ENCODE measurements at regions not wholly inside any gene's neighbourhood (a gene's known extent, or its start where the extent isn't known, plus 50 kb on each side); places are given as distances from the start of the nearest gene placed in this dataset.
A peak's percentile ranks its signal among the peaks of the same experiment; 100 is the strongest.

GRCh38 chr6:21741221-21742109, 147.9 kb downstream of the SOX4 start:
- Mint-ChIP-seq H3K4me3 (no peak overlapping the region), H3K36me3 (ENCODE audit: low read depth) (no peaks in the 10 kb centered on the region), H3K4me1 (no peaks in the 10 kb centered on the region), H3K9me3 (no peaks in the 10 kb centered on the region), H3K27ac (no peak overlapping the region), H3K27me3 (peaks cover 3% of the 10 kb centered on the region)
- no peak for DNase-seq
- intact Hi-C loops (cut with micrococcal nuclease) = no loop called here

DNA sequence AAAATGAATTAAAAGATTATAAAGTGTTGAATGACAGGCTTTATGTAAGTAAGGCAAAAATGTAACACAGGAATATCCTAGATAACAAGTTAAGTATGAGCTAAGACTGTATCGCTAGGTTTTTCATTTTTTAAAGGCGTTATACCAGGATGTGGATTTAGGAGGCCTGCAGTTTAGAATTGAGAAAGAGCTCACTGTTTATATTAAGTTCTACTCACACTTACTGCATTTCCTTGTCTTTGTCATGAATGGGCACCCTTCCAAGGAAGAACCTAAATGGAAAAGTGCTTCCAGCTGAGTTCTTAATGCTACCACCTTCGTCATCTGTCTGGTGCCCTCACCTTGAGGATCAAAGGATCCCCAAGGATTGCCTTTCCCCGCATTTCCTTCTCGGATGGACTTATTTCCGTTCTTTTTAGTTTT, 148.7 kb downstream of the SOX4 start:
- Mint-ChIP-seq H3K9me3 (no peaks in the 10 kb centered on the region), H3K4me1 (no peaks in the 10 kb centered on the region), H3K27ac (no peak overlapping the region), H3K36me3 (ENCODE audit: low read depth) (no peaks in the 10 kb centered on the region), H3K27me3 (peaks cover 3% of the 10 kb centered on the region), H3K4me3 (no peak overlapping the region)
- DNase-seq = no peak
- intact Hi-C loops (cut with micrococcal nuclease) = no loop called here

DNA sequence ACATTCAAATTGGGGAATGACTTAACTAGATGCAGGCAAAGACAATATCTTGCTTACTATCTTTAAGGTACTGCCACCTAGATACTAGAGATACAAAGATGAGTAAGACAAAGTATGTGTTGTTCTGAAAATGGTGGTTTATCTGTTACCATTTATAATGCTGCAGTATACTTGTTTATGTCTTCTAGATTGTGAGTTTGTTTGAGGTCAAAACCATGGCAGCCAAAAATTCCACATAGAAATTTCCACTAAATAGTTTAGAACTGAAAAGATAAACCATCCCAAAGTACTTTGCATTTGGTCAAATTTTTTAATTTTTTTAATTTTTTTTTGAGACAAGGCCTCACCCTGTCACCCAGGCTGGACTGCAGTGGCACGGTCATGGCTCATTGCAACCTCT, 150.8 kb downstream of the SOX4 start:
- Mint-ChIP-seq H3K9me3 (no peaks in the 10 kb centered on the region), H3K4me3 (no peak overlapping the region), H3K4me1 (no peaks in the 10 kb centered on the region), H3K27me3 (peaks cover 4% of the 10 kb centered on the region), H3K36me3 (ENCODE audit: low read depth) (no peaks in the 10 kb centered on the region), H3K27ac (no peak overlapping the region)
- DNase-seq = no peak
- intact Hi-C loops (cut with micrococcal nuclease) = no loop called here

GRCh38 chr6:21745543-21746337, 152.2 kb downstream of the SOX4 start:
- intact Hi-C loops (cut with micrococcal nuclease) = no loop called here
- no peaks in the 10 kb centered on the region for H3K36me3 Mint-ChIP-seq (ENCODE audit: low read depth)

DNA sequence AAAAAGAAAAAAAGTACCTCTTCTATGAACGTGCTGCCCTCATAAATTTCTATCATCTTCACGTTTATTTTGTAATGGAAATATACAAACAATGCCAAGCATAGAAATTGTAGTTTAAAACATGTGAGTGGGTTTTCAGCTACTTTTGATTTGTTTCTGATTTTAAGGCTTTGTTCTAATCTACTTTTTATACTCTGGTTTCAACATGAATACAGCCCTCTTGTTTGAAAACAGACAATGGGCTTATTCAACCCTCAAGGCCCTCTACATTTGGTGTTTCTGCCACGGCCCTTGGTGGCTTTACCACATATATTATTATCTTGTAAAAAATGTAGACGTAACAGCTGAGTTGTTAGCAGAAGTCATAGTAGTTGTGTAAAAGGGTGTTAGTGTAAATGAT, 153.9 kb downstream of the SOX4 start:
- peaks cover 1% of the 10 kb centered on the region for H3K27me3 Mint-ChIP-seq
- H3K36me3 Mint-ChIP-seq (ENCODE audit: low read depth) = no peaks in the 10 kb centered on the region
- H3K27ac Mint-ChIP-seq = no peak overlapping the region
- H3K4me3 Mint-ChIP-seq = no peak overlapping the region
- H3K9me3 Mint-ChIP-seq = no peaks in the 10 kb centered on the region
- peaks cover 2% of the 10 kb centered on the region for H3K4me1 Mint-ChIP-seq
- DNase-seq = no peak
- intact Hi-C loops (cut with micrococcal nuclease) = no loop called here

More at GRCh38 chr6:21745543-21746337, 152.2 kb downstream of the SOX4 start:
- Mint-ChIP-seq H3K4me3 (no peak overlapping the region), H3K27ac (no peak overlapping the region), H3K9me3 (no peaks in the 10 kb centered on the region), H3K4me1 (no peaks in the 10 kb centered on the region), H3K27me3 (peaks cover 1% of the 10 kb centered on the region)
- no peak for DNase-seq

DNA sequence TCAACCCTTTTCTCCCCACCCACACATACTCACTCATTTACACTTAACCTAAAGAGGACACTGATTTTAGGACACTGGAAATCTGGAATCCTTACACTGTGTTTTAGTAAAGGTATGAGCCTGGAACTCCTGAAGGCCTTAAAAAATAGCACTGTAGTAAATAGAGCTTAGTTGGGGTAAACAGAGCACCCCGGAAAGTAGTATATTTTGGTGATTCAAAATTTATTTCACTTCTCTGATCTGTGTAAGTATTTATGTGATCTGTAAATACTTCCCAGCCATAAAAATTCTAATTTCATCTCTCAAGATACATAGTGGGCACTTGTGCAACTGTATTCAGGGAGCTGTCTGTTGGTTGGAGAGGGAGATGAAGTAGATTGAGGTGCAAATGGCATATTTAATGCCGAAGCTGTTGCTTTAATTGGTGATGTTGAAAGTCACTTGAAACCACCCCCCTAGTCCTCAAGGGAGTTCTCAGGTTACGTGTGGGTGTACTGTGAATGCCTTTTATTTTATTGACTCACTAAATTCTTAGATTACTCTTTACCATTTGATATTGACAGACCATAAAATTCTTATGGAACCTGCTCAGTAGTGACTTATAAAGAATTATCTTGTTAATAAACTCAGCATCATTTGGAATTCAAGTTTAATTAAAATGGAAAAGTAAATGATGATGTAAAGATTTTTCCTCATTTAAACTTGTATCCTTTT, 154.9 kb downstream of the SOX4 start:
- no peak overlapping the region for H3K27ac Mint-ChIP-seq
- intact Hi-C loops (cut with micrococcal nuclease) = no loop called here
- no peak overlapping the region for H3K4me3 Mint-ChIP-seq
- H3K9me3 Mint-ChIP-seq = no peaks in the 10 kb centered on the region
- peaks cover 2% of the 10 kb centered on the region for H3K4me1 Mint-ChIP-seq
- peaks cover 1% of the 10 kb centered on the region for H3K27me3 Mint-ChIP-seq
- no peak for DNase-seq
- no peaks in the 10 kb centered on the region for H3K36me3 Mint-ChIP-seq (ENCODE audit: low read depth)

DNA sequence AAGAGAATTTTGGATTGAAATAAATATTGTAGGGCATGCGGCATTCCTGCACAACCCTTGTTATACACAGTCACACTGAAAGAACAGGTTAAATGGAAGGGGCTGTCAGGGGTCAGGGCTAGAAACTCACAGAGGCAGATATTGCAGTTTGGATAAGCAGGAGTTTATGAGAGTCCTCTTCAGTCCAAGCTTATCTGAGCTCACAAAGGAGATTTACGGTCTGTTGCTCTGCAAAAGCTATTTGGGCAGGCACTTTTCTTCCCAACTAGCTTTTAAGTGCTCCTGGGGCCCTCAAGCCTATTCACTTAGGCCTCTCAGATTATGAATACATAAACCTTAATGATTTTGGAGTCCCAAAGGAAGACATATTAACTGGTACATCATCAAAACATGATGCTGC, 156.2 kb downstream of the SOX4 start:
- Mint-ChIP-seq H3K27ac (no peak overlapping the region), H3K9me3 (no peaks in the 10 kb centered on the region), H3K36me3 (ENCODE audit: low read depth) (no peaks in the 10 kb centered on the region), H3K4me3 (no peak overlapping the region), H3K27me3 (peaks cover 1% of the 10 kb centered on the region), H3K4me1 (peaks cover 2% of the 10 kb centered on the region)
- intact Hi-C loops (cut with micrococcal nuclease) = loop anchor here (10.0 kb wide), 1 partner anchor 155 kb away; the partner anchor contains the start of gene SOX4
- no peak for DNase-seq

GRCh38 chr6:21750575-21750974, 157.0 kb downstream of the SOX4 start:
- Mint-ChIP-seq H3K4me3 (no peak overlapping the region), H3K27me3 (peaks cover 1% of the 10 kb centered on the region), H3K4me1 (peaks cover 2% of the 10 kb centered on the region), H3K36me3 (ENCODE audit: low read depth) (no peaks in the 10 kb centered on the region), H3K27ac (no peak overlapping the region), H3K9me3 (no peaks in the 10 kb centered on the region)
- DNase-seq = no peak
- intact Hi-C loops (cut with micrococcal nuclease) = loop anchor here (10.0 kb wide), 1 partner anchor 156 kb away; the partner anchor contains the start of gene SOX4

- Mint-ChIP-seq H3K4me1 (peaks cover 2% of the 10 kb centered on the region), H3K9me3 (no peaks in the 10 kb centered on the region), H3K36me3 (ENCODE audit: low read depth) (no peaks in the 10 kb centered on the region), H3K27me3 (peaks cover 1% of the 10 kb centered on the region), H3K4me3 (no peak overlapping the region), H3K27ac (no peak overlapping the region)
- intact Hi-C loops (cut with micrococcal nuclease) = loop anchor here (10.0 kb wide), 1 partner anchor 157 kb away; the partner anchor contains the start of gene SOX4
- DNase-seq = no peak
Observed at GRCh38 chr6:21751608-21752007, 158.1 kb downstream of the SOX4 start.

GRCh38 chr6:21752054-21752811, 158.7 kb downstream of the SOX4 start:
- Mint-ChIP-seq H3K4me3 (no peak overlapping the region), H3K4me1 (peaks cover 2% of the 10 kb centered on the region), H3K9me3 (no peaks in the 10 kb centered on the region), H3K27me3 (peaks cover 1% of the 10 kb centered on the region), H3K36me3 (ENCODE audit: low read depth) (no peaks in the 10 kb centered on the region), H3K27ac (peak overlapping the region; percentile 67)
- no peak for DNase-seq
- intact Hi-C loops (cut with micrococcal nuclease) = loop anchor here (10.0 kb wide), 1 partner anchor 157 kb away; the partner anchor contains the start of gene SOX4

GRCh38 chr6:21753241-21754108, 159.9 kb downstream of the SOX4 start:
- no peaks in the 10 kb centered on the region for H3K27me3 Mint-ChIP-seq
- H3K9me3 Mint-ChIP-seq = no peaks in the 10 kb centered on the region
- no peak overlapping the region for H3K27ac Mint-ChIP-seq
- intact Hi-C loops (cut with micrococcal nuclease) = loop anchor here (10.0 kb wide), 1 partner anchor 159 kb away; the partner anchor contains the start of gene SOX4
- no peak overlapping the region for H3K4me3 Mint-ChIP-seq
- no peaks in the 10 kb centered on the region for H3K36me3 Mint-ChIP-seq (ENCODE audit: low read depth)
- DNase-seq = no peak
- peaks cover 2% of the 10 kb centered on the region for H3K4me1 Mint-ChIP-seq

DNA sequence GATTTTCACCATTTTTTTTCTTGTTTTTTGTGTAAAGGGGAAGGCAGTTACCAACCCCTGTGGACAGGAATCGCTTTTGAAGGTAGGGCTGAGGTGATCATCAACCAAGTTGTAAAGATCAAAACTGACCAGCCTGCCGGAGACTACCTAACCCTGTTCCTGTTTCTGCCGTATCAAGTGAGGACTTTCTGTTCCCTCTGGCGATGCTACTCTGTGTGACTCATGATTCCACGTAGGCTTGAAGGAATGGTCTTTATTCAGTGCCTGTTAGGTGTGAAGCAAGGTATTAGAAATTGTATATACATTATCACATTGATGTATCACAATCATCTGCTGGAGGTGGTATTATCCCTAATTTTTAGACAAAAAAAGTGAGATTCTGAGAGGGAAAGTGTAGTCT, 161.3 kb downstream of the SOX4 start:
- intact Hi-C loops (cut with micrococcal nuclease) = loop anchor here (10.0 kb wide), 1 partner anchor 160 kb away; the partner anchor contains the start of gene SOX4
- H3K4me3 Mint-ChIP-seq = no peak overlapping the region

More for the DNA sequence above, 161.3 kb downstream of the SOX4 start:
- Mint-ChIP-seq H3K27me3 (no peaks in the 10 kb centered on the region), H3K36me3 (ENCODE audit: low read depth) (no peaks in the 10 kb centered on the region), H3K27ac (no peak overlapping the region), H3K4me1 (peaks cover 2% of the 10 kb centered on the region), H3K9me3 (no peaks in the 10 kb centered on the region)
- DNase-seq = no peak
